ENCODE measurements at regions not wholly inside any gene's neighbourhood (a gene's known extent, or its start where the extent isn't known, plus 50 kb on each side); places are given as distances from the start of the nearest gene placed in this dataset.

GRCh38 chr11:21968702-21969101 is 224.2 kb upstream of the ANO5 start:
- dilution Hi-C loops (cut with MboI; ENCODE audit: extremely low pct_ligation_motif_present, low sequenced_read_pairs) (no loop called here), intact Hi-C loops (cut with micrococcal nuclease) (no loop called here)
- Histone ChIP-seq H3K4me1 (ENCODE audit: control insufficient read depth, extremely low read depth, insufficient read depth, low read length) (no peaks in the 10 kb centered on the region), H3K27me3 (ENCODE audit: control insufficient read depth in 2 of 2, insufficient read depth in 2 of 2, low read length in 2 of 2) (no peaks in the 10 kb centered on the region), H3K27ac (ENCODE audit: insufficient read depth, low read depth, low read length) (no peak overlapping the region), H3K9ac (replicated peaks; ENCODE audit: extremely low read depth, insufficient read depth, low read length) (no peak overlapping the region), H3K79me2 (ENCODE audit: control insufficient read depth, insufficient read depth, low read length) (no peaks in the 10 kb centered on the region), H4K20me1 (replicated peaks; ENCODE audit: control insufficient read depth, extremely low read depth, insufficient read depth, low read length) (no peaks in the 10 kb centered on the region), H3K9me3 (replicated peaks; ENCODE audit: control insufficient read depth, insufficient read depth, low read length) (peaks cover 3% of the 10 kb centered on the region), H2AFZ (ENCODE audit: low read depth, low read length) (no peak overlapping the region), H3K4me2 (ENCODE audit: insufficient read depth, low read length) (no peak overlapping the region), H3K4me3 (replicated peaks in 1 of 3; ENCODE audit: insufficient read depth in 1 of 3, low read depth in 1 of 3, low read length in 3 of 3) (no peak overlapping the region), H3K36me3 (ENCODE audit: control insufficient read depth in 2 of 2, extremely low read depth in 1 of 2, insufficient read depth in 2 of 2, low read length in 2 of 2) (no peaks in the 10 kb centered on the region), H3K9me1 (replicated peaks; ENCODE audit: control insufficient read depth, extremely low read depth, insufficient read depth, low read length) (no peaks in the 10 kb centered on the region)
- TF ChIP-seq POLR2AphosphoS5 (IDR thresholded peaks at IDR 0.05; ENCODE audit: insufficient read depth, low read depth, low read length) = no peak
- TF ChIP-seq GATA2 (IDR thresholded peaks at IDR 0.05; ENCODE audit: insufficient read depth, insufficient read length, low read depth, low read length) = no peak
- TF ChIP-seq FOS (IDR thresholded peaks at IDR 0.05; ENCODE audit: borderline replicate concordance, insufficient read depth, low read length) = no peak
- TF ChIP-seq EZH2 (IDR thresholded peaks at IDR 0.05; ENCODE audit: borderline replicate concordance, low read depth, low read length, severe bottlenecking) = no peak
- no peak for TF ChIP-seq JUN (IDR thresholded peaks at IDR 0.05; ENCODE audit: borderline replicate concordance, insufficient read depth, insufficient read length, low read depth)
- no peak for TF ChIP-seq MYC (IDR thresholded peaks at IDR 0.05; ENCODE audit: low read depth, low read length)
- DNase-seq (ENCODE audit: low read depth, low spot score) (no peak), FAIRE-seq (no peak)
- ChIA-PET CTCF (no interaction called here), POLR2A (no interaction called here)
- BruUV-seq (replicated peaks) = no TSS peak

- no peaks in the 10 kb centered on the region for H4K20me1 ChIP-seq (replicated peaks; ENCODE audit: control insufficient read depth, extremely low read depth, insufficient read depth, low read length)
- no peaks in the 10 kb centered on the region for H3K79me2 ChIP-seq (ENCODE audit: control insufficient read depth, insufficient read depth, low read length)
- TF ChIP-seq POLR2A (IDR thresholded peaks at IDR 0.05; ENCODE audit: low read depth, low read length) (no peak), GATA2 (IDR thresholded peaks at IDR 0.05; ENCODE audit: insufficient read depth, insufficient read length, low read depth, low read length) (no peak), EZH2 (IDR thresholded peaks at IDR 0.05; ENCODE audit: borderline replicate concordance, low read depth, low read length, severe bottlenecking) (no peak), FOS (IDR thresholded peaks at IDR 0.05; ENCODE audit: borderline replicate concordance, insufficient read depth, low read length) (no peak), MYC (IDR thresholded peaks at IDR 0.05; ENCODE audit: low read depth, low read length) (no peak), JUN (IDR thresholded peaks at IDR 0.05; ENCODE audit: borderline replicate concordance, insufficient read depth, insufficient read length, low read depth) (no peak), CTCF (IDR thresholded peaks at IDR 0.05; ENCODE audit: extremely low read depth in 1 of 2, insufficient read depth in 1 of 2, low read depth in 1 of 2, low read length in 2 of 2) (no peak), MAX (IDR thresholded peaks at IDR 0.05; ENCODE audit: insufficient read depth, insufficient read length) (no peak), POLR2AphosphoS5 (IDR thresholded peaks at IDR 0.05; ENCODE audit: insufficient read depth, low read depth, low read length) (no peak)
- intact Hi-C loops (cut with micrococcal nuclease) (no loop called here), dilution Hi-C loops (cut with MboI; ENCODE audit: extremely low pct_ligation_motif_present, low sequenced_read_pairs) (no loop called here)
- no peaks in the 10 kb centered on the region for H3K27me3 ChIP-seq (ENCODE audit: control insufficient read depth in 2 of 2, insufficient read depth in 2 of 2, low read length in 2 of 2)
- ChIA-PET CTCF (no interaction called here), POLR2A (no interaction called here)
- H3K4me1 ChIP-seq (ENCODE audit: control insufficient read depth, extremely low read depth, insufficient read depth, low read length) = no peaks in the 10 kb centered on the region
- H3K4me2 ChIP-seq (ENCODE audit: insufficient read depth, low read length) = no peak overlapping the region
- H3K9me3 ChIP-seq (replicated peaks; ENCODE audit: control insufficient read depth, insufficient read depth, low read length) = peaks cover 3% of the 10 kb centered on the region
- DNase-seq (ENCODE audit: low read depth, low spot score) (no peak), FAIRE-seq (no peak)
- H3K27ac ChIP-seq (ENCODE audit: insufficient read depth, low read depth, low read length) = no peak overlapping the region
- no peaks in the 10 kb centered on the region for H3K36me3 ChIP-seq (ENCODE audit: control insufficient read depth in 2 of 2, extremely low read depth in 1 of 2, insufficient read depth in 2 of 2, low read length in 2 of 2)
- H2AFZ ChIP-seq (ENCODE audit: low read depth, low read length) = no peak overlapping the region
- H3K9me1 ChIP-seq (replicated peaks; ENCODE audit: control insufficient read depth, extremely low read depth, insufficient read depth, low read length) = no peaks in the 10 kb centered on the region
- no TSS peak for BruUV-seq (replicated peaks)
- no peak overlapping the region for H3K9ac ChIP-seq (replicated peaks; ENCODE audit: extremely low read depth, insufficient read depth, low read length)
- H3K4me3 ChIP-seq (replicated peaks in 1 of 3; ENCODE audit: insufficient read depth in 1 of 3, low read depth in 1 of 3, low read length in 3 of 3) = no peak overlapping the region
Observed at GRCh38 chr11:21969841-21970240, 223.0 kb upstream of the ANO5 start.

Data from endothelial cell of umbilical vein (primary cell).